ENCODE measurements at regions not wholly inside any gene's neighbourhood (a gene's known extent, or its start where the extent isn't known, plus 50 kb on each side); places are given as distances from the start of the nearest gene placed in this dataset.

DNA sequence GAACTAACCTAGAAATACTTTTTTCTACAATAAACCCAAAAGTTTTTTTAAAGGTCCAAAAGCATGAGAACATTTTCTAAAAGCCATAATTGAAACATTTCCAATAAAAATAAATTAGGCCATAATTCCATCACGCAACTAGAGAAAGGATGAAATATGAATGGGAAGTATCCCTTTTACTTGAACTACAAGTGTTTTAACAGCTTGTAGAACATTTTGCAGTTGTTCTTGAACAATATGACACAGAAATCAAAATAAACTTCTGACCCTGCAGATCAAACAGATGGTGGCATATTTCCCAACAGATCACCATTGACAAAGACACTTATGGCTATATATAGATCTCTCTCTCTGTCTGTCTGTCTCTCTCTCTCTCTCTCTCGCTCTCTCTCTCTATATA lies 624.4 kb downstream of the PSAT1 start:
- TF ChIP-seq CTCF (IDR thresholded peaks at IDR 0.05) (no peak), ESRRA (IDR thresholded peaks at IDR 0.05; ENCODE audit: borderline replicate concordance, low read length) (no peak), MYC (IDR thresholded peaks at IDR 0.05; ENCODE audit: borderline replicate concordance, low read length) (no peak), RAD21 (conservative IDR thresholded peaks at IDR 0.05 in 1 of 2, IDR thresholded peaks at IDR 0.05 in 1 of 2) (no peak), JUNB (IDR thresholded peaks at IDR 0.05) (no peak), REST (IDR thresholded peaks at IDR 0.05) (no peak), POLR2A (IDR thresholded peaks at IDR 0.05; ENCODE audit: low read length) (no peak)
